Karpas-422 (cell line): ENCODE measurements at regions not wholly inside any gene's neighbourhood (a gene's known extent, or its start where the extent isn't known, plus 50 kb on each side); places are given as distances from the start of the nearest gene placed in this dataset.
"Not testable (repeated sequence)": the region's sequence is repeated elsewhere in the genome, so short reads cannot be mapped to it uniquely, and the experiment has no call there.

Experiments
- DNase-seq: peaks from one replicate; pipeline ENCODE4 v3.0.0-alpha.2; 2015
- H2AFZ ChIP-seq: fragments of 200-600 bp; sonication (generic); 2 replicates; pipeline ENCODE4 v1.6.1; 2014; ENCODE audit warnings: antibody characterized with exemption, low read length, mixed read lengths
- H3K27ac ChIP-seq: fragments of 200-600 bp; sonication (generic); 2 replicates; pipeline ENCODE4 v1.5.1; 2014; ENCODE audit warnings: mild to moderate bottlenecking, low read length, moderate library complexity
- H3K27me3 ChIP-seq: fragments of 200-600 bp; sonication (generic); 2 replicates; pipeline ENCODE4 v1.6.1; 2014; ENCODE audit warnings: low read length, mixed read lengths
- H3K36me3 ChIP-seq: fragments of 200-600 bp; sonication (generic); 2 replicates; pipeline ENCODE4 v1.6.1; 2014; ENCODE audit warnings: low read length, mixed read lengths; ENCODE audit not compliant: insufficient read depth
- H3K4me1 ChIP-seq: fragments of 200-600 bp; sonication (generic); 2 replicates; pipeline ENCODE4 v1.6.1; 2014; ENCODE audit warnings: mild to moderate bottlenecking, low read length, mixed read lengths
- H3K4me2 ChIP-seq: fragments of 200-600 bp; sonication (generic); 2 replicates; pipeline ENCODE4 v1.6.1; 2014; ENCODE audit warnings: low read length, low read depth, mild to moderate bottlenecking; ENCODE audit not compliant: poor library complexity, severe bottlenecking
- H3K4me3 ChIP-seq: fragments of 200-600 bp; sonication (generic); 2 replicates; pipeline ENCODE4 v1.5.1; 2014; ENCODE audit warnings: mild to moderate bottlenecking, antibody characterized with exemption, low read length, mixed read lengths
- H3K79me2 ChIP-seq: fragments of 200-600 bp; sonication (generic); 2 replicates; pipeline ENCODE4 v1.6.1; 2014; ENCODE audit warnings: mild to moderate bottlenecking, low read length, mixed read lengths
- H3K9ac ChIP-seq: fragments of 200-600 bp; sonication (generic); 2 replicates; pipeline ENCODE4 v1.6.0; 2014; ENCODE audit warnings: low read length
- H3K9me2 ChIP-seq: fragments of 200-600 bp; sonication (generic), shearing (Covaris generic); replicated peaks from 2 replicates; pipeline ENCODE4 v1.6.0; 2014; ENCODE audit warnings: mild to moderate bottlenecking, low read length, moderate library complexity; ENCODE audit not compliant: insufficient read depth
- H3K9me3 ChIP-seq: fragments of 300-700, 200-600 bp; sonication (generic); 2 replicates; pipeline ENCODE4 v1.6.1; 2014; ENCODE audit warnings: low read length, mixed read lengths
- H4K20me1 ChIP-seq: fragments of 200-600 bp; sonication (generic); 2 replicates; pipeline ENCODE4 v1.6.1; 2014; ENCODE audit warnings: mild to moderate bottlenecking, antibody characterized with exemption, low read length, low read depth; ENCODE audit not compliant: insufficient read depth

GRCh38 chr18:961644-962355 lies 57.1 kb downstream of the ADCYAP1 start:
- Histone ChIP-seq H3K9ac (no peak overlapping the region), H4K20me1 (no peaks in the 10 kb centered on the region), H3K27ac (no peak overlapping the region), H3K27me3 (no peaks in the 10 kb centered on the region), H3K9me2 (no peaks in the 10 kb centered on the region), H3K9me3 (no peaks in the 10 kb centered on the region), H3K79me2 (no peaks in the 10 kb centered on the region), H2AFZ (no peak overlapping the region), H3K4me2 (no peak overlapping the region), H3K4me1 (no peaks in the 10 kb centered on the region), H3K4me3 (no peak overlapping the region), H3K36me3 (no peaks in the 10 kb centered on the region)
- DNase-seq: peak; percentile 75

- Histone ChIP-seq H3K79me2 (no peaks in the 10 kb centered on the region), H3K9me3 (no peaks in the 10 kb centered on the region), H2AFZ (no peak overlapping the region), H3K4me3 (no peak overlapping the region), H3K9me2 (no peaks in the 10 kb centered on the region), H3K27me3 (no peaks in the 10 kb centered on the region), H3K9ac (no peak overlapping the region), H3K4me2 (no peak overlapping the region), H4K20me1 (no peaks in the 10 kb centered on the region), H3K27ac (no peak overlapping the region), H3K36me3 (no peaks in the 10 kb centered on the region), H3K4me1 (no peaks in the 10 kb centered on the region)
- no peak for DNase-seq
Measured at GRCh38 chr18:963276-963675, 58.6 kb downstream of the ADCYAP1 start.

- no peak overlapping the region for H3K4me2 ChIP-seq
Measured at GRCh38 chr18:965921-966758, 61.5 kb downstream of the ADCYAP1 start.

GRCh38 chr18:966759-967576 lies 62.3 kb downstream of the ADCYAP1 start:
- H3K9ac ChIP-seq: no peak overlapping the region
- no peaks in the 10 kb centered on the region for H3K27me3 ChIP-seq
- H2AFZ ChIP-seq: no peak overlapping the region
- H3K36me3 ChIP-seq: no peaks in the 10 kb centered on the region
- H3K4me2 ChIP-seq: no peak overlapping the region
- no peaks in the 10 kb centered on the region for H3K9me2 ChIP-seq
- H3K4me3 ChIP-seq: no peak overlapping the region
- DNase-seq: no peak
- H3K4me1 ChIP-seq: no peaks in the 10 kb centered on the region
- no peaks in the 10 kb centered on the region for H4K20me1 ChIP-seq
- H3K9me3 ChIP-seq: no peaks in the 10 kb centered on the region
- no peaks in the 10 kb centered on the region for H3K79me2 ChIP-seq
- no peak overlapping the region for H3K27ac ChIP-seq

More at GRCh38 chr18:965921-966758, 61.5 kb downstream of the ADCYAP1 start:
- H3K9me2 ChIP-seq: no peaks in the 10 kb centered on the region
- no peak overlapping the region for H3K9ac ChIP-seq
- H3K4me1 ChIP-seq: no peaks in the 10 kb centered on the region
- H2AFZ ChIP-seq: no peak overlapping the region
- no peaks in the 10 kb centered on the region for H3K36me3 ChIP-seq
- no peaks in the 10 kb centered on the region for H3K9me3 ChIP-seq
- no peaks in the 10 kb centered on the region for H4K20me1 ChIP-seq
- H3K4me3 ChIP-seq: no peak overlapping the region
- H3K27ac ChIP-seq: no peak overlapping the region
- H3K27me3 ChIP-seq: no peaks in the 10 kb centered on the region
- no peaks in the 10 kb centered on the region for H3K79me2 ChIP-seq
- no peak for DNase-seq

GRCh38 chr18:968910-969309 lies 64.2 kb downstream of the ADCYAP1 start:
- not testable (repeated sequence) for H3K4me2 ChIP-seq, H4K20me1 ChIP-seq

GRCh38 chr18:969311-969710 lies 64.6 kb downstream of the ADCYAP1 start:
- not testable (repeated sequence) for H4K20me1 ChIP-seq, H3K9ac ChIP-seq

More at GRCh38 chr18:968910-969309, 64.2 kb downstream of the ADCYAP1 start:
- not testable (repeated sequence) for H3K9me3 ChIP-seq, H3K27me3 ChIP-seq, H3K27ac ChIP-seq, H3K9ac ChIP-seq, H3K9me2 ChIP-seq, H3K36me3 ChIP-seq, H2AFZ ChIP-seq, H3K79me2 ChIP-seq, H3K4me1 ChIP-seq, H3K4me3 ChIP-seq, DNase-seq

GRCh38 chr18:974606-975005 lies 69.9 kb downstream of the ADCYAP1 start:
- H4K20me1 ChIP-seq, H3K4me2 ChIP-seq, H2AFZ ChIP-seq, DNase-seq, H3K27me3 ChIP-seq, H3K9me2 ChIP-seq, H3K36me3 ChIP-seq, H3K79me2 ChIP-seq, H3K27ac ChIP-seq, H3K4me3 ChIP-seq, H3K4me1 ChIP-seq, H3K9me3 ChIP-seq, H3K9ac ChIP-seq: not testable (repeated sequence)

More at GRCh38 chr18:969311-969710, 64.6 kb downstream of the ADCYAP1 start:
- H3K36me3 ChIP-seq, H3K79me2 ChIP-seq, H3K27ac ChIP-seq, H2AFZ ChIP-seq, H3K27me3 ChIP-seq, H3K4me2 ChIP-seq, H3K9me3 ChIP-seq, DNase-seq, H3K9me2 ChIP-seq, H3K4me3 ChIP-seq, H3K4me1 ChIP-seq: not testable (repeated sequence)
